ENCODE measurements at regions not wholly inside any gene's neighbourhood (a gene's known extent, or its start where the extent isn't known, plus 50 kb on each side); places are given as distances from the start of the nearest gene placed in this dataset.

DNA sequence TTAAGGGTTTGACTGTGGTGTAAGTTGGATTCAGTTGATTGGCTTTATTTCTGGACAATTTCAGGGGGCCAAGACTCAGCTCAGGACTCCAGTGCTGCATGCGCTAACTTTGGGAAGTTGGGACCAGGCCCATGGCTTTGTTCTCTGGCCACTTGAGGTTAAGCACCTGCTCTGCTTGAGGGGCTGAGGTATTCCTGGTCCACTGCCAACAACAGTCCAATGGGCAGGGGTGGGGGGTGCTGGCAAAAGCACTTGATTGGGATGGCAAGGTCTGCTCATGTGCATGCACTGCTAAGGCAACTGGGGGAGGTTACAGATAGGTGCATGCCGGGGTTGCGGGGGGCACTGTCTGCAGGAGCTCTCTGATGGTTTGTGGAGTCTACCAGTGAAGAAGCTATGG, 52.6 kb upstream of the ASB17 start:
- TF ChIP-seq, protein P1, sequence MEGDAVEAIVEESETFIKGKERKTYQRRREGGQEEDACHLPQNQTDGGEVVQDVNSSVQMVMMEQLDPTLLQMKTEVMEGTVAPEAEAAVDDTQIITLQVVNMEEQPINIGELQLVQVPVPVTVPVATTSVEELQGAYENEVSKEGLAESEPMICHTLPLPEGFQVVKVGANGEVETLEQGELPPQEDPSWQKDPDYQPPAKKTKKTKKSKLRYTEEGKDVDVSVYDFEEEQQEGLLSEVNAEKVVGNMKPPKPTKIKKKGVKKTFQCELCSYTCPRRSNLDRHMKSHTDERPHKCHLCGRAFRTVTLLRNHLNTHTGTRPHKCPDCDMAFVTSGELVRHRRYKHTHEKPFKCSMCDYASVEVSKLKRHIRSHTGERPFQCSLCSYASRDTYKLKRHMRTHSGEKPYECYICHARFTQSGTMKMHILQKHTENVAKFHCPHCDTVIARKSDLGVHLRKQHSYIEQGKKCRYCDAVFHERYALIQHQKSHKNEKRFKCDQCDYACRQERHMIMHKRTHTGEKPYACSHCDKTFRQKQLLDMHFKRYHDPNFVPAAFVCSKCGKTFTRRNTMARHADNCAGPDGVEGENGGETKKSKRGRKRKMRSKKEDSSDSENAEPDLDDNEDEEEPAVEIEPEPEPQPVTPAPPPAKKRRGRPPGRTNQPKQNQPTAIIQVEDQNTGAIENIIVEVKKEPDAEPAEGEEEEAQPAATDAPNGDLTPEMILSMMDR (IDR thresholded peaks at IDR 0.05; ENCODE audit: control extremely low read depth, extremely low read depth, low read depth, missing control alignments) = no peak
- DNase-seq (ENCODE audit: extremely low spot score) = no peak
- ChIA-PET POLR2A (interaction anchor here (0.7 kb wide), 1 partner anchor 28 kb away, joined by 3 read pairs; no protein-coding TSS in a partner anchor), CTCF (interaction anchor here (0.9 to 1.8 kb wide), 5 partner anchors 10 to 76 kb away, joined by 3 to 5 read pairs (median 3); no protein-coding TSS in a partner anchor)

DNA sequence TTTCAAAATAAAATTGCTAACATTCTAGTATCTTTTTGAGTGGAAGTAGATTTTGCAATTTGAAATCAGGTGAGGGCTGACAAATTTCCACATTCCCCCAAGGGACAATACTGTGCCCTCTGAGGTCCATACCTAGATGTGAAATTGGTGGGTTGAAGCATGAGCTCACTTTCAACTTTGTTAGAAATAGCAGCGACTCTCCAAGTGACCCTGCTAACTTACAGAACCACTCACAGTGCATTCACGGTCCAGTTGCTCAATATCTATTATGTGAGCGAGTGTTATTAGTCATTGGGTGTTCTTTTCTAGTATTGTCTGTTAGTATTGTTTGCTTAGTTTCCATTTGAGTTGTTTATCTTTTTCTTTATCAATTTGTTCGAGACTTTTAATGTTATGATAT, 53.6 kb upstream of the ASB17 start:
- ChIA-PET CTCF (interaction anchor here (0.6 to 1.8 kb wide), 5 partner anchors 9 to 77 kb away, joined by 3 to 5 read pairs (median 3); no protein-coding TSS in a partner anchor), POLR2A (no interaction called here)
- TF ChIP-seq, protein P1 (IDR thresholded peaks at IDR 0.05; ENCODE audit: control extremely low read depth, extremely low read depth, low read depth, missing control alignments) = no peak
- DNase-seq (ENCODE audit: extremely low spot score) = peak; percentile 55

DNA sequence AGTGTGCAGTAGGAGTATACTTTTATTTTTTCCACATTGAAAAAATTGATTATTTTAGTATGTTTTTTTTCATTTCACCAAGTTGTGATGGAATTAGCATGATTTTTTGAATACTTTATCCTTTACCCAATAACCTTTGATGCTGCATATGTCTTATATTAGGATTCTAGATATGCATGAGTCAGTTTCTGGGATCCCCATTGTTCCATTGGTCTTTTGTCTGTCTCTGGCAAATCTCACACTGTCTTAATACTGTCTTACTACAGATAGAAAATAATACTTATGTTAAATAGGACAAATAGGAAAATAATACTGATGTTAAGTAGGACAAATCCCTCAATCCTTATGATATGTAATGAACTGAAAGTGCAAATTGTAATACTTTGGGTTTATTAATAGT, 54.3 kb upstream of the ASB17 start:
- no peak for DNase-seq (ENCODE audit: extremely low spot score)
- ChIA-PET CTCF (interaction anchor here (1.2 to 1.8 kb wide), 2 partner anchors 19 to 78 kb away, joined by 3 to 5 read pairs; no protein-coding TSS in a partner anchor), POLR2A (no interaction called here)
- TF ChIP-seq, protein P1 (IDR thresholded peaks at IDR 0.05; ENCODE audit: control extremely low read depth, extremely low read depth, low read depth, missing control alignments) = no peak

- ChIA-PET POLR2A (no interaction called here), CTCF (interaction anchor here (1.1 to 2.1 kb wide), 4 partner anchors 8 to 74 kb away, joined by 3 to 8 read pairs (median 6); no protein-coding TSS in a partner anchor)
- TF ChIP-seq, protein P1 (IDR thresholded peaks at IDR 0.05; ENCODE audit: control extremely low read depth, extremely low read depth, low read depth, missing control alignments) = no peak
- no peak for DNase-seq (ENCODE audit: extremely low spot score)
These were observed 56.9 kb upstream of the ASB17 start for GRCh38 chr1:75989121-75989520.

- ChIA-PET CTCF (interaction anchor here (0.7 to 2.1 kb wide), 10 partner anchors 8 to 132 kb away, joined by 3 to 8 read pairs (median 4); no protein-coding TSS in a partner anchor), POLR2A (no interaction called here)
- TF ChIP-seq, protein P1 (IDR thresholded peaks at IDR 0.05; ENCODE audit: control extremely low read depth, extremely low read depth, low read depth, missing control alignments) = no peak
- DNase-seq (ENCODE audit: extremely low spot score) = no peak
These were observed 58.5 kb upstream of the ASB17 start for GRCh38 chr1:75990686-75991085.

DNA sequence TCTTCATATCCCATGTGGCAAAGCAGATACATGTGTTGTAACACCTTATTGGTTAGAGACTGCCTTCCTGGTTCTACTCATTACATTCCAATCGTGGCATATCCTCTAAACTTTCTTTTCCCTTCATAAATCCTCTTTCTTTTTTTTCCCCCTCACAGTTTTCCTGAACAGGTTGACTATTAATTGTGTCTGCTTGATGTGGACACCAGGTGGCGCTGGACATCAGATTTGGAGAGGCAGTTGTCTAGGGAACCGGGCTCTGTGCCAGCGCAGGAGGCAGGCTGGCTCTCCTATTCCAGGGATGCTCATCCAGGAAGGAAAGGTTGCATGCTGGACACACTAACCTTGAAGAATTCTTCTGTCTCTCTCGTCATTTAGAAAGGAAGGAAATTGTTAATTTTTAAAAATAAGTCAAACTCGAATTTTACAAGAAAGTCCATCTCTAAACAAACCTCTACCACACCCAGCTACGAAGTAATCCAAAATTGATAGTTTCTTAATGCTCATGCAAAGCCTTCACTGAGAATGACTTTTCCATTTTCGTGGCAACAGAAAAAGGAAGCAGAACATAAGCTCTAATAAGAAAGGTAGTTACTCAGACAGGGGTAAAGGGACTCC, 59.4 kb upstream of the ASB17 start:
- POLR2A ChIA-PET = no interaction called here
- TF ChIP-seq, protein P1 (IDR thresholded peaks at IDR 0.05; ENCODE audit: control extremely low read depth, extremely low read depth, low read depth, missing control alignments) = peak; percentile 84
- peak; percentile 51 for DNase-seq (ENCODE audit: extremely low spot score)
- CTCF ChIA-PET = interaction anchor here (0.7 to 2.1 kb wide), 7 partner anchors 9 to 131 kb away, joined by 3 to 8 read pairs (median 4); no protein-coding TSS in a partner anchor

Measured in GM10248 (cell line).